Right lobe of liver (tissue), 6 donors: ENCODE measurements at regions not wholly inside any gene's neighbourhood (a gene's known extent, or its start where the extent isn't known, plus 50 kb on each side); places are given as distances from the start of the nearest gene placed in this dataset.

Source experiments
- ATAC-seq, 4 donors: fragments of 200-7000 bp; cut with Tn5 transposase; one replicate each; pipeline ENCODE4 v1.9.1; 2020; ENCODE audit warnings: mild to moderate bottlenecking in 4 of 4, moderate library complexity in 4 of 4
- DNase-seq, 3 donors: peaks; one replicate each; pipeline ENCODE4 v3.0.0-alpha.2; 2020
- H3K27ac ChIP-seq, 3 donors: fragments of 200-600 bp; one replicate each; pipeline ENCODE4 v1.8.0; 2022
- H3K27me3 ChIP-seq, 2 donors: fragments of 200-600 bp; one replicate each; pipeline ENCODE4 v1.8.0; 2022
- H3K36me3 ChIP-seq, 4 donors: fragments of 200-600 bp; sonication (generic) in 1 of 4; one replicate each; pipeline versions ENCODE4 v1.5.1 to v1.8.0; 2017 to 2022; ENCODE audit warnings: control low read depth in 1 of 4
- H3K4me1 ChIP-seq, 4 donors: fragments of 200-600 bp; sonication (generic) in 1 of 4; one replicate each; pipeline versions ENCODE4 v1.5.1 to v1.8.0; 2017 to 2022; ENCODE audit warnings: control low read depth in 1 of 4
- H3K4me3 ChIP-seq, 3 donors: fragments of 200-600 bp; one replicate each; pipeline ENCODE4 v1.8.0; 2022
- H3K9me3 ChIP-seq, 4 donors: fragments of 200-600 bp; sonication (generic) in 1 of 4; one replicate each; pipeline versions ENCODE4 v1.5.1 to v1.8.0; 2017 to 2022; ENCODE audit warnings: control low read depth in 1 of 4
- POLR2A ChIP-seq: fragments of 450-650 bp; IDR thresholded peaks from one replicate; pipeline ENCODE4 v1.6.1; 2017; ENCODE audit warnings: antibody characterized with exemption, mild to moderate bottlenecking
- WGBS: methylation state at CpG from one replicate; pipeline ENCODE4 v1.1.6; 2018; ENCODE audit warnings: low coverage, low lambda C conversion rate; ENCODE audit not compliant: insufficient coverage; ENCODE audit errors: missing lambda C conversion rate; 5-methylcytosine and 5-hydroxymethylcytosine counted together
- intact Hi-C, 2 donors: fragments of 100-400 bp; cut with DNase I; formaldehyde crosslinking; loops; one replicate each; pipeline versions ENCODE4 v1.11.2 to v1.14.1; 2022
- TF ChIP-seq, protein P1 (sequence below), 4 donors: fragments of 200-600 bp in 3 of 4; fragments of 450-650 bp in 1 of 4; IDR thresholded peaks; one replicate each; pipeline versions ENCODE4 v1.5.1 to v1.8.0; 2016 to 2022; ENCODE audit warnings: antibody characterized with exemption in 4 of 4, mild to moderate bottlenecking in 2 of 4
- donor health status: DM: no; HTN: yes; CAD: no.
- donor health status: DM: no; HTN: no; CAD: no.
- donor health status: DM: no; HTN: no; CAD: no.
- donor health status: DM: no; HTN: yes; CAD: no.
- donor health status: DM: no; HTN: yes; CAD: no.

DNA sequence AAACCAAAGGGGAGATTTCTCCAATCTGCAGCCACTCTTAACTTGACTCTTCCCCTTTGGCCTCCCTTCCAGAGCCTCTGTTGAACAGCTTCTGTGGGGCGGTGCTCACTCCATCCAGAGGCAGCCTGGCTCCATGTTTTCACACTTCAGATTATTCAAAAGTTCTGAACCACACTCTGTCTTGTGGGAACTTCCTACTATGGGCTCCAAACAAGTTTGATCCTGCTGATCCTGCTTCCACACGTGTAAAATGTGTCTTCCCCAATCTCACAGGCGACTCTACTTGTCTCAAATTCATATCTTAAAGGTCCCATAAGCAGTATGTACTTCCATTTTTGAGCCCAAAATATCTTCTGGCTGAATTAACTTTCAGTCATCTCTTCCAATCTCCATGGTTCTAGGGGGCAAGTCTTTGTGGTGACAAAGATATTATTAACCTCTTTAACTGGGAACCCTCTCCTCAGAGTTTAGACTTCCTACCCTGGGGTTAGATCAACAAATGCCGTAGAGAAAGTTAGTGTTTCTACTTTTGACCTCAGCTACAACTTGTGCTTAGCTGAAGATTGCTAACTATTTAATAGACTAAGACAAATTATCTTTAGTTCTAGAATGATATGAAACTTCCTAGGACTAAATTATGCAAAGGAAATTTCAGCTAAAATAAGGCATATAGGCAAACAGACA, 176.3 kb upstream of the BCL6 start:
- ATAC-seq (no peak), DNase-seq (no peak)
- H3K27me3 ChIP-seq, result no peaks in the 10 kb centered on the region
- no peaks in the 10 kb centered on the region for H3K4me1 ChIP-seq
- no peak overlapping the region for H3K4me3 ChIP-seq
- H3K27ac ChIP-seq, result no peak overlapping the region
- 44% methylated on average over 4 of the region's 4 CpGs for WGBS
- peaks cover 0 to 5% (median 0%) of the 10 kb centered on the region in 4 donors for H3K9me3 ChIP-seq
- no peaks in the 10 kb centered on the region for H3K36me3 ChIP-seq
- intact Hi-C loops, result no loop called here
- no peak for TF ChIP-seq POLR2A
- TF ChIP-seq, protein P1, sequence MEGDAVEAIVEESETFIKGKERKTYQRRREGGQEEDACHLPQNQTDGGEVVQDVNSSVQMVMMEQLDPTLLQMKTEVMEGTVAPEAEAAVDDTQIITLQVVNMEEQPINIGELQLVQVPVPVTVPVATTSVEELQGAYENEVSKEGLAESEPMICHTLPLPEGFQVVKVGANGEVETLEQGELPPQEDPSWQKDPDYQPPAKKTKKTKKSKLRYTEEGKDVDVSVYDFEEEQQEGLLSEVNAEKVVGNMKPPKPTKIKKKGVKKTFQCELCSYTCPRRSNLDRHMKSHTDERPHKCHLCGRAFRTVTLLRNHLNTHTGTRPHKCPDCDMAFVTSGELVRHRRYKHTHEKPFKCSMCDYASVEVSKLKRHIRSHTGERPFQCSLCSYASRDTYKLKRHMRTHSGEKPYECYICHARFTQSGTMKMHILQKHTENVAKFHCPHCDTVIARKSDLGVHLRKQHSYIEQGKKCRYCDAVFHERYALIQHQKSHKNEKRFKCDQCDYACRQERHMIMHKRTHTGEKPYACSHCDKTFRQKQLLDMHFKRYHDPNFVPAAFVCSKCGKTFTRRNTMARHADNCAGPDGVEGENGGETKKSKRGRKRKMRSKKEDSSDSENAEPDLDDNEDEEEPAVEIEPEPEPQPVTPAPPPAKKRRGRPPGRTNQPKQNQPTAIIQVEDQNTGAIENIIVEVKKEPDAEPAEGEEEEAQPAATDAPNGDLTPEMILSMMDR (IDR thresholded peaks at IDR 0.05), result no peak

DNA sequence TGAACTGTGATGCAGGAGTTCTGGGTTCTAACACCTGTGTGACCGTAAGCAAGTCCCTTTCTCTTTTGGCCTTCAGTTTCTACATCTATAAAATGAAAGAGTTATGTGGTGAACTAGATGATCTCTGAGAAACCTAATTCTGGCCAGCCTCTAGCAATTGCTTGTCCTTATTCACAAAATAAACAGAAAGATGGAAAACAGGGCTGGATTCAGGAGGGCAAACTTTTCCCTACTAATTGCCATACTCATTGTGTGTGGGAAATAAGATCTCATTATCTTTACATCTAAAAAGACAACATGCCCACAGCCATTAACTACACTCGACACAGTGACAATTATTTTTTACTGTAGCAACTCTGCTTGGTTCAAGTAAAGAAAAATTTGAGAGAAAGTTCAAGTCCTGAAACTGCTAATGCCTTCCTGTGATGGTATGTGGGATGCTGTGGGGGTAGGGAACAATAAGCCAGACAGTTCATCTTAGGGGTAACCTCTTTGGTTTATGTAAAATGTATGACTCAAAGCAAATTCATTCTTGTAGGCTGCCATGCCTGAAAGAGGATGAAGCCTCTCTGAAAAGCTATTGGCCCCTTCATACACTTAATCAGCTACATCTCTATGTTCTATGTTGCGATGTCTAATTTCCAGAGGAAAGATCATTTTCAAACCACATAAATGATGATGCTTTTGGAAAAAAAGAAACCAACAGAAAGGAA, 177.6 kb upstream of the BCL6 start:
- 83% methylated on average over 3 of the region's 3 CpGs for WGBS

DNA sequence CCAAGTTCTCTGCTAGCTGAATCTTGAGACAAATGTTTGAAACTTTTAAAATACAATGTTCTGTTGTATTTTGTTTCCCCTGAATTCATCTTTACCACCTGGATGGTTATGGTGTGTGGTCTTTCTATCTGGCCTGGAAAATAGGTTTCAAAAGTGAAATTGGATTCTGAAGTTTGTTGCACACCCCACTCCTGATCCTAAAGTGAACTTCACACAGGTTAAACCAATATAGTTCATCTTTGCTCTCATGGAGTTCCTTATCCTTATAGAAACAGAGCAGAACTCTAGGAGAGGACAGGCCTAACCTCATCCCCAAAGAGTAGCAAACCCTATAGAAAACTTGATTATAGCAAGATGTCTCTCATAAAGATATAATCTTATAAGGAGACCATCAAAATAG, 179.4 kb upstream of the BCL6 start:
- Histone ChIP-seq H3K27me3 (no peaks in the 10 kb centered on the region), H3K9me3 (peaks cover 0 to 10% (median 0%) of the 10 kb centered on the region in 4 donors), H3K4me3 (no peak overlapping the region), H3K4me1 (no peaks in the 10 kb centered on the region), H3K36me3 (no peaks in the 10 kb centered on the region), H3K27ac (no peak overlapping the region)
- TF ChIP-seq, protein P1 (IDR thresholded peaks at IDR 0.05), result no peak
- TF ChIP-seq POLR2A, result no peak
- intact Hi-C loops, result no loop called here
- DNase-seq, result no peak
- no peak for ATAC-seq

More for the DNA sequence above, 177.6 kb upstream of the BCL6 start:
- ATAC-seq (no peak), DNase-seq (no peak)
- H3K36me3 ChIP-seq, result no peaks in the 10 kb centered on the region
- no peak overlapping the region for H3K27ac ChIP-seq
- no peaks in the 10 kb centered on the region for H3K4me1 ChIP-seq
- H3K9me3 ChIP-seq, result peaks cover 0 to 8% (median 0%) of the 10 kb centered on the region in 4 donors
- H3K4me3 ChIP-seq, result no peak overlapping the region
- TF ChIP-seq, protein P1 (IDR thresholded peaks at IDR 0.05), result no peak
- no peak for TF ChIP-seq POLR2A
- no peaks in the 10 kb centered on the region for H3K27me3 ChIP-seq
- intact Hi-C loops, result no loop called here

DNA sequence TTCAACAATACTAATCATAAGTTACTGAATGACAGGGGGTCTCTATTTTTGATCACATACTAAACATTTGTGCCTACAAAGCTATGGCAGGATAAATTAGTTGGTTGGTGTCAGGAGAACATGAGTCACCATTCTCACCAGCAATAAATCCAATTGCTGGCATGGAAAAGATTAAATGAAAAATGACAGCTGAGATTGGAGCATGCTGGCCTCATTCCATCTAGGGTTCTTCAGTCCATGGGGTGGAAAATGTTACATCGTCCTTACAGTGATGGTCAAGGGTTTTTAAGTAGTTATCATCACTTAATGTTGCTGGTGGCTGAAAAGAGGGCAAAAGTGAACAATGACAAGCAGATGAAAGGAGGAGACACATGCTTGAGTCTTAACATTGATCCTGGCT, 180.1 kb upstream of the BCL6 start:
- Histone ChIP-seq H3K9me3 (peaks cover 0 to 10% (median 0%) of the 10 kb centered on the region in 4 donors), H3K27me3 (no peaks in the 10 kb centered on the region), H3K27ac (no peak overlapping the region), H3K4me1 (no peaks in the 10 kb centered on the region), H3K4me3 (no peak overlapping the region), H3K36me3 (no peaks in the 10 kb centered on the region)
- ATAC-seq (no peak), DNase-seq (no peak)
- intact Hi-C loops, result no loop called here
- 88% methylated on average over 1 of the region's 1 CpG for WGBS
- no peak for TF ChIP-seq POLR2A
- TF ChIP-seq, protein P1 (IDR thresholded peaks at IDR 0.05), result no peak
